ENCODE measurements at regions not wholly inside any gene's neighbourhood (a gene's known extent, or its start where the extent isn't known, plus 50 kb on each side); places are given as distances from the start of the nearest gene placed in this dataset.
A peak's percentile ranks its signal among the peaks of the same experiment; 100 is the strongest.

GRCh38 chr10:131649617-131650016 lies 251.2 kb upstream of the PPP2R2D start:
- TF ChIP-seq POLR2A (IDR thresholded peaks at IDR 0.05): no peak
- TF ChIP-seq, protein P1, sequence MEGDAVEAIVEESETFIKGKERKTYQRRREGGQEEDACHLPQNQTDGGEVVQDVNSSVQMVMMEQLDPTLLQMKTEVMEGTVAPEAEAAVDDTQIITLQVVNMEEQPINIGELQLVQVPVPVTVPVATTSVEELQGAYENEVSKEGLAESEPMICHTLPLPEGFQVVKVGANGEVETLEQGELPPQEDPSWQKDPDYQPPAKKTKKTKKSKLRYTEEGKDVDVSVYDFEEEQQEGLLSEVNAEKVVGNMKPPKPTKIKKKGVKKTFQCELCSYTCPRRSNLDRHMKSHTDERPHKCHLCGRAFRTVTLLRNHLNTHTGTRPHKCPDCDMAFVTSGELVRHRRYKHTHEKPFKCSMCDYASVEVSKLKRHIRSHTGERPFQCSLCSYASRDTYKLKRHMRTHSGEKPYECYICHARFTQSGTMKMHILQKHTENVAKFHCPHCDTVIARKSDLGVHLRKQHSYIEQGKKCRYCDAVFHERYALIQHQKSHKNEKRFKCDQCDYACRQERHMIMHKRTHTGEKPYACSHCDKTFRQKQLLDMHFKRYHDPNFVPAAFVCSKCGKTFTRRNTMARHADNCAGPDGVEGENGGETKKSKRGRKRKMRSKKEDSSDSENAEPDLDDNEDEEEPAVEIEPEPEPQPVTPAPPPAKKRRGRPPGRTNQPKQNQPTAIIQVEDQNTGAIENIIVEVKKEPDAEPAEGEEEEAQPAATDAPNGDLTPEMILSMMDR (IDR thresholded peaks at IDR 0.05): no peak
- DNase-seq (ENCODE audit: low spot score in 2 of 2): peak in 1 of 2 donors; percentile 68
- intact Hi-C loops (cut with DNase I; ENCODE audit: low total_unique reads): no loop called here
- WGBS, 2 donors: 69 to 70% methylated on average over 6 of the region's 6 CpGs
- H3K4me3 ChIP-seq (ENCODE audit: low read depth, poor library complexity, severe bottlenecking): no peak overlapping the region

- DNase-seq (ENCODE audit: low spot score in 2 of 2): peak in 1 of 2 donors; percentile 54
- no peak overlapping the region for H3K4me3 ChIP-seq (ENCODE audit: low read depth, poor library complexity, severe bottlenecking)
- TF ChIP-seq, protein P1 (IDR thresholded peaks at IDR 0.05): no peak
- TF ChIP-seq POLR2A (IDR thresholded peaks at IDR 0.05): no peak
- 54 to 57% methylated on average over 12 of the region's 12 CpGs for WGBS, 2 donors
- intact Hi-C loops (cut with DNase I; ENCODE audit: low total_unique reads): no loop called here
Measured at GRCh38 chr10:131650169-131650705, 250.6 kb upstream of the PPP2R2D start.

GRCh38 chr10:131650771-131651673 lies 249.8 kb upstream of the PPP2R2D start:
- DNase-seq (ENCODE audit: low spot score in 2 of 2): peak in 1 of 2 donors; percentile 17
- no peak overlapping the region for H3K4me3 ChIP-seq (ENCODE audit: low read depth, poor library complexity, severe bottlenecking)
- 74 to 75% methylated on average over 18 to 23 of the region's 23 CpGs for WGBS, 2 donors
- TF ChIP-seq, protein P1 (IDR thresholded peaks at IDR 0.05): no peak
- TF ChIP-seq POLR2A (IDR thresholded peaks at IDR 0.05): no peak
- intact Hi-C loops (cut with DNase I; ENCODE audit: low total_unique reads): no loop called here

- DNase-seq (ENCODE audit: low spot score in 2 of 2): peak in 1 of 2 donors; percentile 71
- 7 to 9% methylated on average over 18 to 22 of the region's 22 CpGs for WGBS, 2 donors
- intact Hi-C loops (cut with DNase I; ENCODE audit: low total_unique reads): no loop called here
- TF ChIP-seq, protein P1 (IDR thresholded peaks at IDR 0.05): no peak
- TF ChIP-seq POLR2A (IDR thresholded peaks at IDR 0.05): no peak
- no peak overlapping the region for H3K4me3 ChIP-seq (ENCODE audit: low read depth, poor library complexity, severe bottlenecking)
Measured at GRCh38 chr10:131651674-131652437, 249.0 kb upstream of the PPP2R2D start.

DNA sequence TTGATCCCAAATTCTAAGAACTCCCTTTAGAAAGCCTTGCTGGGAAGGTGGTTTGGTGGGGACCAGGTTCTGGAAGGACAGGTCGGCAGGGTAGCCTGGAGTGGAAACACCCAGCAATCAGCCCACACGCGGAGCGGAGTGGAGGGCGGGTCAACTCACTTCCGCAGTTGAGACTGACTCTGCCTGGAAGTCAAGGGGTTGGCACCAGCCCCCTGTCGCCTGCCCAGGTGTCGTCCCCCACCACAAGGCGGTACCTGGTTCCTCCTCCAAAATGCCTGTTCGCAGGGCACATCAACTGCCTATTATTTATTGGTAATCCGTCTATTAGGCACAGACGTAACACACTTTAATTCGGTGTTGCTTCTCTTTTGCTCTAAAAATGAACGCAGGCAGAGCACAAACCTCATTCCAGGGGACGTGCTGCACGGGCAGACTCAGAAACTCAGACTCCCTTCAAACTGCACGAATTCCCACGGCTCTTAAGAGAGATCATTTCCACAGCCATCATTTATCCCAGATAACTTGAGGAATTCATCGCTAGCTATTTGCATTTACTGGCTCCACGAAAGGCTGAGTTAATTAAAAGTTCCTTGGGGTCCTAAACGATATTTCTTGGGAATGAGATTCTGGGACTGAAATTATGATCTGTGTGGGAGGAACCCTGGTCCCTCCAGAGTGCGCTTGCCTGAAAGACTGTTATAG lies 248.2 kb upstream of the PPP2R2D start:
- 25 to 31% methylated on average over 22 of the region's 22 CpGs for WGBS, 2 donors
- H3K4me3 ChIP-seq (ENCODE audit: low read depth, poor library complexity, severe bottlenecking): no peak overlapping the region
- peak in 1 of 2 donors; percentile 71 for DNase-seq (ENCODE audit: low spot score in 2 of 2)
- intact Hi-C loops (cut with DNase I; ENCODE audit: low total_unique reads): no loop called here
- no peak for TF ChIP-seq POLR2A (IDR thresholded peaks at IDR 0.05)
- TF ChIP-seq, protein P1 (IDR thresholded peaks at IDR 0.05): no peak
